Ovary (tissue), 3 donors: ENCODE measurements at regions not wholly inside any gene's neighbourhood (a gene's known extent, or its start where the extent isn't known, plus 50 kb on each side); places are given as distances from the start of the nearest gene placed in this dataset.

Experiments
- CTCF ChIP-seq, 3 donors: fragments of 450-650 bp in 2 of 3; fragments of 200-600 bp in 1 of 3; IDR thresholded peaks; one replicate each; pipeline versions ENCODE4 v1.5.1 to v1.8.0; 2016 to 2022; ENCODE audit warnings: antibody characterized with exemption in 3 of 3, mild to moderate bottlenecking in 1 of 3
- POLR2A ChIP-seq: fragments of 450-650 bp; IDR thresholded peaks from one replicate; pipeline ENCODE4 v1.6.1; 2017; ENCODE audit warnings: antibody characterized with exemption, mild to moderate bottlenecking, moderate library complexity
- donor health status: DM: no; HTN: no; CAD: no.

- TF ChIP-seq CTCF (IDR thresholded peaks at IDR 0.05) (no peak), POLR2A (no peak)
Observed at GRCh38 chr1:173270243-173270642, 63.1 kb upstream of the TNFSF4 start.
